Activated T-cell treated with anti-CD3 and anti-CD28 coated beads for 1 hour (primary cell): ENCODE measurements at regions not wholly inside any gene's neighbourhood (a gene's known extent, or its start where the extent isn't known, plus 50 kb on each side); places are given as distances from the start of the nearest gene placed in this dataset.

Source experiments
- DNase-seq: peaks from one replicate; pipeline ENCODE4 v3.0.0-alpha.2; 2020; ENCODE audit warnings: low read depth

DNA sequence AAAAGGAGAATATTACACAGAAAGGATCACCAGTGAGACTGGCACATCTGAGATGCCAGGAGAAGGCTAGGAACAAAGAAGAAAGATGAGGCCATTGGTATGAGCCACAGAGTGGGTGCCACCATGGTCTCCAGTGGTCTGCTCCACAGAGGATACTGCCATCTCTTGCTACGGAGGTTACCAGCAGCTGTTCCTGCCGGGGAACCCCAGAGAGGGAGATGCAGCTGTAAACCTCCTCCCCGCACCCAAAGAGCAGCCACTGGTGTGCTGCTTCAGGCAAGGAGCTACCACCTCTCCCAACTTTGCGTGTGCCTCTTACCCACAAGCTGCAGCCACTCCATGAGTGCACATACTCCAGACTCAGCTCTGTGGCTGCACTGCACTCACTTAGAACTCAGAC, 201.5 kb upstream of the RTL1 start:
- DNase-seq, result no peak

DNA sequence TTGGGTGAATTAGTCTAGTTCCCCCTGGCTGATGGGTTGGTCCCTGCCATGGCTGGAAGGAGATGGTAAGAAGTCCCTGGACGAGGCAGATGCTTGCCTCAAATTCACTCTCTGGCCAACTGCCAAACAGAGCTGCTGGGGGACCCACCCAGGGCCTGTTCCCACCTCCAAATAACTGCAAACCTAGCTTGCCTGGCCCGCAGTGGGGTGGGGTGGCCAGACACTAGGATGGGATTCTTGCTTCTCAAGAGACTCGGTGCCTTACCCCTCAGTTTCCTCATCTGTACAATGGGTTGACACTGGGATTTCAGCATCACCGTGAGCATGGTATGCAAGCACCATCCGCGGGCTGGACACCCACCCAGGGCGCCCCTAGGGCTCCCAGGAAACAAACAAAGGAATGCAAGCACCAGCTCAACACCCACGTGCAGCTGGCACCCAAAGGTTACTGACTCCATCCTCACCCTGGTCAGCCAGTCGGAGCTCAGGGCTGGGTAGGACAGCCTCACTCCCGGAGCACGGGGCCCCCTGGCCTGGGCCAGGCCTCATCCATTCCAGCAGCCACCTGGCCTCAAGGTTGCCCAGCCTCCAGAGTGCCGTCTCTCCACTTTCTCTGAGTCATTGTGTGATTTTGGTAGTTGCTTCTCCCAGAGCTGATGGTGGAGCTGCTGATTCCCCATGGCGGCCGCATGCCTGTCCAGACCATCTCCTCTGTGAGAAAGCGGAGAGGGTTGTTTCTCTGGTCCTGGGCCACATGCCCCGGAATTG, 205.2 kb upstream of the RTL1 start:
- no peak for DNase-seq

DNA sequence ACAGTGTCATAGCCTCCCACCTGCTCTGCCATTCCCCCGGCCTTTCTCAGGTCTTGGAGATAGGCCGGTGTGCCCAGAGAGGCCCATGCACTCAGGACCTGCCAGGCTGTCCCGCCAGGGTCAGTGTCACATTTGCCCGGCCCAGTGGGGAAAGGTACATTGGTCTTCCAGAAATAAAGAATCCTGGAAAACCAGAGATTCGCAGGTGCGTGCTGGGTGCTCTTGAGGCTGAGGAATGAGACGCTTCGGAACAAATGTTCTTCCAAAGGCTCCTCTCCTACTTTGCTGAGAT, 205.8 kb upstream of the RTL1 start:
- no peak for DNase-seq

GRCh38 chr14:101109981-101110728, 206.6 kb upstream of the RTL1 start:
- no peak for DNase-seq

GRCh38 chr14:101110729-101111619, 207.5 kb upstream of the RTL1 start:
- no peak for DNase-seq

DNA sequence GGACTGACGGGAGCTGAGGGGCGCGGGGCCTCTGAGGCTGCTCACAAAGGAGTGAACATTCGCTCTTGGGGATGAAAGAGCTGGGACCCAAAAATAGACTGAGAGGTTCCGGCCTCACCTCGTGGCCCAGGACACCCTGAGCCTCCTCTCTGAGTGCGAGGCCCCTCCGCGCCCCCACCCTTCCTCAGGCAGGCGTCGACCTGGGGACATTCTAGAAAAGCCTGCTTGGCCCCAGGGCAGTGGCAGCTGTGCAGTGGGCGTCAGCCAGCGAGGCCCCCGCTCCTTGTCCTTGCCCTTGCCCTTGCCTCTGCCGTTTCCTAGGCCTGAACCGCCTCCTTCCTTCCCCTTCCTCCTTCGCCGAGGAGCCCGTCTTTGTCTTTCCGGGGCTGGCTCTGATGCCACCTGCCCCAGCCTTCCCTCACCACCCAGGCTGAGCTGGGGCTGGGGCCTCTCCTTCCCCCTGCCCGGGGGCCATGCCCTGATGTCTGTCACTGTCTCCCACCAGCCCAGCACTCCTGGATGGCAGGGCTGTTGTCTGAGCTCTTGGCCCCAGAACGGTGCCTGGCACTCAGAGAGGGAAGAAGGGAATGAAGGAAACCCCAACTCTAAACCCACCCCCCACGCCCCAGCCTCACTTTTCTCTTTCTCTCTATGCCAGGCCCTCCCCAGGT, 208.2 kb upstream of the RTL1 start:
- DNase-seq, result no peak

DNA sequence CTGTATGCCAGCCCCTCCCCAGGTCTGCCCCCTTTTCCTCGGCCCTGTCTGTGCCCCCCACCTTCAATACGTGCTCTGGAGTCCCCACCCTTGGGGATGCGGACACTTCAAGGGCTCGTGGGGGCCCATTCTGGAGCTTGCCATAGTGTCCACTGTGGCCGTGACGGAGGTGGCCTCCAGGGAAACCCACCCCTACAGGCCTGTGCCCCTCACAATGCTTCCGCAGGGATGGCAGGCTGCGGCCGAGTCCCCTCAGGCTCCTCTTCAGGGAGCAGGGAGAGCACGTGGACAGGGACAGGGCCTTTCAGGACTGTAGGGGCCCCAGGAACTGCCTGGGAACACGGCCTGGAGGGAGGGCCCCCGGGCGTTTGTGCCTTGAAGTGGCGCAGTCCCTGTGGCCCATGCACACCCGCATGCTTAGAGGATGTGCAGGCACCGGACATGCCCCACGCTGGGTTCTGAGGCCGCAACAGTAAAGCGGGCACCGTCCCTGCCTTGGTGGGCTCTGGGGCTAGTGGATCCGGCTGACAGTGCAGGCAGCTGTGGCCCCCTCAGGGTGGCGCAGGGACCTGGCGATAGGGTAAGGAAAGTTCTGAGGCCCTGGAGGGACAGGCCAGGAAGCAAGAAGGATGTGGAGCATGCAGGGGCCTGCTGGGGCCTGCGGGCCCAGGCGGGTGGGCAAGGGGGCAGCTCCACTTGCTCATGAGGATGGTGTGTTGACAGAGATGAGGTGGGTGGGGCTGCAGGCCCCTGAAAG, 209.0 kb upstream of the RTL1 start:
- DNase-seq, result no peak

DNA sequence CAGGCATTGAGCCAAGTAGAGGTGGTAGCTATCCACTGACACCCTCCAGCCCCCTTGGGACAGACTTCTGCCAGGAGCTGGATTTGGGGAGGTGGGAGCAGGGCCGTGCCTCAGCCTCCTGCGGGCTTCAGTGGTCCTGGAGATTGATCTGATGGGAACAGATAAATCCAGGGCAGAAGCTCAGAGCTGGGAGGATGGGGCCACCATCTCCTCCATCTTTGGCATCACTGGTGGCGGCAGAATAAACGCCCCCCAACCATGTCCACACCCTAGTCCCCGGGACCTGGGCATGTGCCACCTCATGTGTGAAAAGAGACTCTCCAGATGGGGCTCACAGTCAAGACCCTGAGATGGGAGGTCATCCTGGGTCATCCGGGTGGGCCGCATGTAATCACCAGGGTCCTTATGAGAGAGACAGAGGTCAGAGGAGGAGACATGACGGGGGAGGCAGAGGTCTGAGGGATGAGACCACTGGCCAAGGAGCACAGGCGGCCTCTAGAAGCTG, 209.6 kb upstream of the RTL1 start:
- no peak for DNase-seq

DNA sequence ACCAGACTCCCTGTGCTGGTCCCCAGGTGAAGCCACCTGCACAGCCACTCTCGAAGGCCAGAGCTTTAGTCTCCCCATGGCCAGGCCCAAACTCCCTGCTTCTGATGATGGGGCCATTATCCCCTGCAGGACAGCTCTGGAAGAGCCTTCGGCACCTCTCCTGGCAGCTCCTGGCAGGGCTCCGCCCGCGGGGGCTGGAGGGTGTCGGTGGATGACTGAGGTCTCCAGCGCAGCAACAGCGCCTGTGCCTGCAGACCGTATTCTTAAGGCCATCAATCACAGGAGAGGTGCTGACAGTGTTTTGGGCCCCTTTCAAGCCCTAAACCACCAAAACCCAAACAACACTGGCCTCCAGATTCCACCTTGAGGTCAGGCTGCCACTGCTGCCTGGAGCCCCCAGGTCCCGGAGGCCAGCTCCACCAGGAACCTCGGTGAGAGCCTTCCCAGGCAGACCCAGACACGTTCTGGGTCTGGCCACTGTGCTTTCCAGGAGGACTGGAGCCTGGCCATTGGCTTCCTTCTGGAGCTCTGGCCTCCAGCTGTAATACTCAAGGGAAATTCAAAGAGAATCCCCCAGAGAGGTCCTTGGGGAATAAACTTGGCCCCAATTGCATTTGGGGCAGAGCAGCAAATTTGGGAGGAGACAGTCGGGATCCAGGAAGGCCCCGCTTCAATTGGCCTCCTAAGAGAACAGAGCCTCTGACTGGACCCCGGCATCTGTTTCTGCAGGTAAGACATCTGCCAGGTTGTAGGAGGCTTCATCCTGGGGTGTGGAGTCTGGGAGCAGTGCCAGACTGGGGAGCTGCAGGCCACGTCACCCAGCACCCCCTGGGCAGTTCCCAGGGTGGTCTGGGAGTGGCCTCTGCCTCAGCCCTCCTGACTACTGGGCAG, 210.6 kb upstream of the RTL1 start:
- DNase-seq, result no peak

- no peak for DNase-seq
Measured at GRCh38 chr14:101114726-101115515, 211.4 kb upstream of the RTL1 start.

DNA sequence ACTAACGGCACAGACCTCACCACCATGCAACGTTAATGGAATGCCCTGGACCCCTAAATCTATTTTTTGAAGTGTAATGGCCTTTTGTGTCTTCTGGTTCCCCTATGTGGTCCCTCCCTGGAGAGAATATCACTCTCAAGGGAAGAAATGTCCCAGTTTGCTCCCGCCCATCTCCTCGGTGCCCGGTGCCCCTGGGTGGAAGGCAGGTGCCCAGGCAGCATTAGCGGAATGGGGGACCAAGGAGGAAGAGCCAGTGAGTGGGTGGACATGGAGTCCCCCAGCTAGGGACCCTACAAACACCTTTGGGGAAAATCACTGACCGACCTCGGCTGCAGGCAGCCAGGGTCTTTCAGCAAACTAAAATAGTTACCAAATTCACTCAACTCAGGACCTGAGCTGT, 212.1 kb upstream of the RTL1 start:
- no peak for DNase-seq

GRCh38 chr14:101116065-101116464, 212.5 kb upstream of the RTL1 start:
- DNase-seq, result no peak

DNA sequence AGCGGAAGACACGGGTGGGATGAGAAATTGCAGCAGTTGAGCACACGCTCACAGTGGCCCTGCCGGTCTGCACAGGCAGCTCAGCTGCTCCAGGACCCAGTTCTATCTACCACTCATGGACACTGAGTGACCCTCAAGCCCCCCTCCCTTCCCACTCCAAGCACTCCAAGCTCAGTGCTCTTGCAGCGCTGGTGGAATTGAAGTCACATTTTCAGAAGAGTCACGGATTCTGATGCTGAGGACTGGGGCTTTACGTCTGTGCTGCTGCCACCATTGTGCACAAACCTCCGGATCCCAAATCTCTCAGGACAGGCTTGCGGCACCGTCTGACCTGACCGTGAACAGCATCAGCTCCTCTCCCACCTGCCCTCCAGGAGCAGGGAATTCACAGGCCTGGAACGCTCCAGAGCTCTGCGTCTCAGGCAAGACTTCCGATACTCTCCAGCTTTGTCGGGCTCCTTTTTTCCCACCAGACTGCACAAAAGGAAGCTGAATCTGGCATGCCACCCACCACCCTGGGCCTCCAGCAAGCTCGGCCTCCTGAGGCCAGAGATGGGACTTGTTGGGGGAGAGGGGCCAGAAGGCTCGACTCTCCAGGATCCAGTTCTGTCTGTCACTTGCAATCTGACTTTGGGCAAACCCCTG, 213.1 kb upstream of the RTL1 start:
- DNase-seq, result no peak

- no peak for DNase-seq
Measured at GRCh38 chr14:101117543-101117942, 214.0 kb upstream of the RTL1 start.

DNA sequence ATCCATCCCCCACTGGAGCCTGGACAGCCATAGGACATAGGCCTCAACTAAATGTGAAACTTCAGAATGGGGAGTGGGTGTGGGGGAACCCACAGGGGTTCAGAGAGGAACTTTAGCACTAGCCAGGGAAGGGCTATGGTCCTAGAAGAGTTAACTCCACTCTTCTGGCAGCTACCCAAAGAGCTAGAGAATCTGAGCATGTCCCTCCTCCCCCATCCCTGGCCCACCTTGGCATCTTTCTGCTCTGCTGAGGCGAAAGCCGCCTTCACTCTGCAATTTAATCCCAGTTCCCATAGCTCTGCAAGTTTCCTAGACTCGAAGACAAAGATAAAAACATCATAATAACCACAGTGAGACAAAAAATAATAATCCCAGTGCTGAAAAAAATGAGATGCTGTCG, 214.7 kb upstream of the RTL1 start:
- DNase-seq, result no peak

- DNase-seq, result no peak
Measured at GRCh38 chr14:101118746-101119591, 215.4 kb upstream of the RTL1 start.

GRCh38 chr14:101119830-101120571, 216.5 kb upstream of the RTL1 start:
- no peak for DNase-seq
